GM18498 (cell line): ENCODE measurements at regions not wholly inside any gene's neighbourhood (a gene's known extent, or its start where the extent isn't known, plus 50 kb on each side); places are given as distances from the start of the nearest gene placed in this dataset.
"Not testable (repeated sequence)": the region's sequence is repeated elsewhere in the genome, so short reads cannot be mapped to it uniquely, and the experiment has no call there.

Experiments used
- ATAC-seq: cut with Tn5 transposase; IDR thresholded peaks from one replicate; pipeline ENCODE4 v1.9.1; 2021; ENCODE audit warnings: mild to moderate bottlenecking, moderate library complexity; ENCODE audit not compliant: unreplicated experiment

- ATAC-seq = no peak
Measured at GRCh38 chr3:110575702-110576101, 495.9 kb upstream of the NECTIN3 start.

- ATAC-seq = no peak
Measured at GRCh38 chr3:110576960-110577359, 494.7 kb upstream of the NECTIN3 start.

- ATAC-seq = no peak
Measured at GRCh38 chr3:110577854-110578253, 493.8 kb upstream of the NECTIN3 start.

GRCh38 chr3:110579840-110580550 is 491.6 kb upstream of the NECTIN3 start:
- no peak for ATAC-seq

- ATAC-seq = no peak
Measured at GRCh38 chr3:110583373-110583935, 488.2 kb upstream of the NECTIN3 start.

GRCh38 chr3:110588906-110589305 is 482.7 kb upstream of the NECTIN3 start:
- ATAC-seq = no peak

GRCh38 chr3:110589341-110589740 is 482.3 kb upstream of the NECTIN3 start:
- no peak for ATAC-seq

- ATAC-seq = no peak
Measured at GRCh38 chr3:110593749-110594148, 477.9 kb upstream of the NECTIN3 start.

GRCh38 chr3:110598847-110599490 is 472.6 kb upstream of the NECTIN3 start:
- ATAC-seq = no peak

- ATAC-seq = no peak
Measured at GRCh38 chr3:110608566-110608965, 463.1 kb upstream of the NECTIN3 start.

GRCh38 chr3:110612045-110612444 is 459.6 kb upstream of the NECTIN3 start:
- ATAC-seq = no peak

- no peak for ATAC-seq
Measured at GRCh38 chr3:110614186-110614585, 457.4 kb upstream of the NECTIN3 start.

- ATAC-seq = no peak
Measured at GRCh38 chr3:110615454-110615853, 456.2 kb upstream of the NECTIN3 start.

GRCh38 chr3:110618512-110619226 is 452.9 kb upstream of the NECTIN3 start:
- no peak for ATAC-seq

GRCh38 chr3:110620118-110620517 is 451.5 kb upstream of the NECTIN3 start:
- no peak for ATAC-seq

GRCh38 chr3:110623571-110623970 is 448.0 kb upstream of the NECTIN3 start:
- ATAC-seq = no peak

GRCh38 chr3:110624576-110624975 is 447.0 kb upstream of the NECTIN3 start:
- ATAC-seq = no peak

- ATAC-seq = no peak
Measured at GRCh38 chr3:110625201-110625747, 446.3 kb upstream of the NECTIN3 start.

- not testable (repeated sequence) for ATAC-seq
Measured at GRCh38 chr3:110626652-110627111, 444.9 kb upstream of the NECTIN3 start.

- no peak for ATAC-seq
Measured at GRCh38 chr3:110628650-110629301, 442.8 kb upstream of the NECTIN3 start.

- no peak for ATAC-seq
Measured at GRCh38 chr3:110629917-110630316, 441.7 kb upstream of the NECTIN3 start.
